GM23338 (cell line): ENCODE measurements at regions not wholly inside any gene's neighbourhood (a gene's known extent, or its start where the extent isn't known, plus 50 kb on each side); places are given as distances from the start of the nearest gene placed in this dataset.

ENCODE experiments used
- ATAC-seq: fragments of 200-7000 bp; cut with Tn5 transposase; 3 replicates; pipeline ENCODE4 v1.9.1; 2020
- DNase-seq: peaks from one replicate; pipeline ENCODE4 v3.0.0-alpha.2; 2015; ENCODE audit warnings: low spot score
- H2AFZ ChIP-seq: fragments of 200-600 bp; sonication (generic); 2 replicates; pipeline ENCODE4 v1.8.0; 2016; ENCODE audit warnings: antibody characterized with exemption, mild to moderate bottlenecking, moderate library complexity
- H3F3A ChIP-seq: fragments of 200-600 bp; sonication (generic); replicated peaks from 2 replicates; pipeline ENCODE4 v1.8.0; 2017; ENCODE audit warnings: antibody characterized with exemption, mixed run types, low read depth
- H3K27ac ChIP-seq: fragments of 200-600 bp; sonication (generic); 2 replicates; pipeline ENCODE4 v1.6.1; 2016; ENCODE audit warnings: low read depth
- H3K27me3 ChIP-seq: fragments of 200-600 bp; sonication (generic); 2 replicates; pipeline ENCODE4 v1.8.0; 2016; ENCODE audit warnings: mild to moderate bottlenecking, mixed run types, moderate library complexity; ENCODE audit not compliant: insufficient read depth
- H3K36me3 ChIP-seq: fragments of 200-600 bp; sonication (generic); 2 replicates; pipeline ENCODE4 v1.8.0; 2016; ENCODE audit warnings: mild to moderate bottlenecking; ENCODE audit not compliant: insufficient read depth
- H3K4me1 ChIP-seq: fragments of 200-600 bp; sonication (generic); 2 replicates; pipeline ENCODE4 v1.8.0; 2016; ENCODE audit warnings: mild to moderate bottlenecking, moderate library complexity; ENCODE audit not compliant: insufficient read depth
- H3K4me2 ChIP-seq: fragments of 200-600 bp; sonication (generic); 2 replicates; pipeline ENCODE4 v1.7.1; 2017; ENCODE audit warnings: mixed run types
- H3K4me3 ChIP-seq: fragments of 200-600 bp; sonication (generic); 2 replicates; pipeline ENCODE4 v1.6.1; 2016; ENCODE audit warnings: mixed run types
- H3K79me2 ChIP-seq: fragments of 200-600 bp; sonication (generic); replicated peaks from 2 replicates; pipeline ENCODE4 v1.8.0; 2017; ENCODE audit warnings: mild to moderate bottlenecking; ENCODE audit not compliant: insufficient read depth
- H3K9me2 ChIP-seq: fragments of 200-600 bp; sonication (generic); 2 replicates; pipeline ENCODE4 v1.8.0; 2017; ENCODE audit not compliant: insufficient read depth
- H4K20me1 ChIP-seq: fragments of 200-600 bp; sonication (generic); replicated peaks from 2 replicates; pipeline ENCODE4 v1.8.0; 2017; ENCODE audit warnings: mild to moderate bottlenecking; ENCODE audit not compliant: insufficient read depth
- H3K27ac Mint-ChIP-seq: 2 replicates; pipeline ENCODE4 v1.8.0; 2020; ENCODE audit warnings: inconsistent platforms, mild to moderate bottlenecking, moderate library complexity, mixed read lengths
- H3K27me3 Mint-ChIP-seq: 3 replicates; pipeline ENCODE4 v1.8.0; 2022; ENCODE audit warnings: low read depth, mild to moderate bottlenecking, moderate library complexity, mixed read lengths, inconsistent platforms; ENCODE audit not compliant: insufficient read depth, poor library complexity
- H3K36me3 Mint-ChIP-seq: 3 replicates; pipeline ENCODE4 v1.8.0; 2021; ENCODE audit warnings: low read depth, mild to moderate bottlenecking, inconsistent platforms, moderate library complexity, mixed read lengths
- H3K4me1 Mint-ChIP-seq: 3 replicates; pipeline ENCODE4 v1.8.0; 2020; ENCODE audit warnings: mild to moderate bottlenecking, inconsistent platforms, mixed read lengths
- H3K4me3 Mint-ChIP-seq: 3 replicates; pipeline ENCODE4 v1.8.0; 2021; ENCODE audit warnings: moderate library complexity, mild to moderate bottlenecking, inconsistent platforms, mixed read lengths
- H3K9me3 Mint-ChIP-seq: 3 replicates; pipeline ENCODE4 v1.8.0; 2020; ENCODE audit warnings: moderate library complexity, mild to moderate bottlenecking, inconsistent platforms, mixed read lengths
- ETS1 ChIP-seq: IDR thresholded peaks from 2 replicates; pipeline ENCODE4 v1.6.1; 2016; ENCODE audit warnings: antibody characterized with exemption
- EZH2 ChIP-seq: fragments of 200-600 bp; sonication (generic); IDR thresholded peaks from one replicate; pipeline ENCODE4 v1.8.0; 2017; ENCODE audit warnings: antibody characterized with exemption, mild to moderate bottlenecking, low read depth; ENCODE audit not compliant: unreplicated experiment
- EZH2phosphoT487 ChIP-seq: fragments of 200-600 bp; sonication (generic); IDR thresholded peaks from one replicate; pipeline ENCODE4 v1.8.1; 2018; ENCODE audit warnings: antibody characterized with exemption; ENCODE audit not compliant: unreplicated experiment
- JUNB ChIP-seq: IDR thresholded peaks from one replicate; pipeline ENCODE4 v1.6.1; 2016; ENCODE audit warnings: antibody characterized with exemption; ENCODE audit not compliant: unreplicated experiment
- POLR2AphosphoS5 ChIP-seq: IDR thresholded peaks from 2 replicates; pipeline ENCODE4 v1.6.1; 2016; ENCODE audit warnings: antibody characterized with exemption, low read depth
- STAT1 ChIP-seq: IDR thresholded peaks from one replicate; pipeline ENCODE4 v1.6.1; 2016; ENCODE audit warnings: antibody characterized with exemption; ENCODE audit not compliant: unreplicated experiment
- ZNF114 ChIP-seq: fragments of 250-450 bp; sonication (Bioruptor Pico); IDR thresholded peaks from 2 replicates; pipeline ENCODE4 v1.5.0; 2020; ENCODE audit warnings: mild to moderate bottlenecking, moderate library complexity
- ZNF331 ChIP-seq: fragments of 250-450 bp; sonication (Bioruptor Pico); IDR thresholded peaks from 2 replicates; pipeline ENCODE4 v1.5.0; 2020; ENCODE audit warnings: low read depth, mild to moderate bottlenecking, moderate library complexity
- TF ChIP-seq, protein P1 (sequence below): fragments of 250-450 bp; sonication (Bioruptor Pico); IDR thresholded peaks from 2 replicates; pipeline ENCODE4 v1.5.0; 2020; ENCODE audit warnings: mild to moderate bottlenecking, moderate library complexity
- TF ChIP-seq, protein P2 (sequence below): IDR thresholded peaks from one replicate; pipeline ENCODE4 v1.6.1; 2018; ENCODE audit warnings: antibody characterized with exemption; ENCODE audit not compliant: unreplicated experiment
- TF ChIP-seq, protein P3 (sequence below), 2 experiments: fragments of 200-600 bp in 1 of 2; sonication (generic) in 1 of 2; conservative IDR thresholded peaks; 2 replicates each; pipeline versions ENCODE4 v1.5.1 to v1.6.1; 2016 to 2017; ENCODE audit warnings: antibody characterized with exemption in 2 of 2, low read depth in 2 of 2, mild to moderate bottlenecking in 2 of 2, moderate library complexity in 1 of 2

DNA sequence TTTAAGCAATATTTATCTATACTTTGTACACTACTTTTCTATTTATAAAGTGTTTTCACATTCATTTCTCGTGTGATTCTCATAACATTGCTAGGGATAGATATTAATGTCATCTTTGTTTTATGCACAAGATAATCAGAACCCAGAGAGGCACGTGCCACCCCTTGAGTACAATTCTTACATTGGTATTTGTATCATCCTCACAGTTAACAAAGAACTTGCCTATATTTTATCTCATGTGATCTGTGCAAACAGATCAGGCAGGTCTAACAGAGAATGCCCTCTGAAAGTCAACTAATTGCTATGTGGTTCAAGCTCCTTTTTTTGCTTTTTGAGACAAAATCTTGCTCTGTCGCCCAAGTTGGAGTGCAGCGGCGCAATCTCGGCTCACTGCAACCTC, 604.5 kb downstream of the LMO4 start:
- H3K4me3 Mint-ChIP-seq, result no peak overlapping the region
- TF ChIP-seq ETS1 (no peak), ZNF114 (CRISPR knock-in tag) (no peak), STAT1 (no peak), EZH2phosphoT487 (no peak), JUNB (no peak), EZH2 (no peak), POLR2AphosphoS5 (no peak), ZNF331 (CRISPR knock-in tag) (no peak)
- TF ChIP-seq, protein P1, sequence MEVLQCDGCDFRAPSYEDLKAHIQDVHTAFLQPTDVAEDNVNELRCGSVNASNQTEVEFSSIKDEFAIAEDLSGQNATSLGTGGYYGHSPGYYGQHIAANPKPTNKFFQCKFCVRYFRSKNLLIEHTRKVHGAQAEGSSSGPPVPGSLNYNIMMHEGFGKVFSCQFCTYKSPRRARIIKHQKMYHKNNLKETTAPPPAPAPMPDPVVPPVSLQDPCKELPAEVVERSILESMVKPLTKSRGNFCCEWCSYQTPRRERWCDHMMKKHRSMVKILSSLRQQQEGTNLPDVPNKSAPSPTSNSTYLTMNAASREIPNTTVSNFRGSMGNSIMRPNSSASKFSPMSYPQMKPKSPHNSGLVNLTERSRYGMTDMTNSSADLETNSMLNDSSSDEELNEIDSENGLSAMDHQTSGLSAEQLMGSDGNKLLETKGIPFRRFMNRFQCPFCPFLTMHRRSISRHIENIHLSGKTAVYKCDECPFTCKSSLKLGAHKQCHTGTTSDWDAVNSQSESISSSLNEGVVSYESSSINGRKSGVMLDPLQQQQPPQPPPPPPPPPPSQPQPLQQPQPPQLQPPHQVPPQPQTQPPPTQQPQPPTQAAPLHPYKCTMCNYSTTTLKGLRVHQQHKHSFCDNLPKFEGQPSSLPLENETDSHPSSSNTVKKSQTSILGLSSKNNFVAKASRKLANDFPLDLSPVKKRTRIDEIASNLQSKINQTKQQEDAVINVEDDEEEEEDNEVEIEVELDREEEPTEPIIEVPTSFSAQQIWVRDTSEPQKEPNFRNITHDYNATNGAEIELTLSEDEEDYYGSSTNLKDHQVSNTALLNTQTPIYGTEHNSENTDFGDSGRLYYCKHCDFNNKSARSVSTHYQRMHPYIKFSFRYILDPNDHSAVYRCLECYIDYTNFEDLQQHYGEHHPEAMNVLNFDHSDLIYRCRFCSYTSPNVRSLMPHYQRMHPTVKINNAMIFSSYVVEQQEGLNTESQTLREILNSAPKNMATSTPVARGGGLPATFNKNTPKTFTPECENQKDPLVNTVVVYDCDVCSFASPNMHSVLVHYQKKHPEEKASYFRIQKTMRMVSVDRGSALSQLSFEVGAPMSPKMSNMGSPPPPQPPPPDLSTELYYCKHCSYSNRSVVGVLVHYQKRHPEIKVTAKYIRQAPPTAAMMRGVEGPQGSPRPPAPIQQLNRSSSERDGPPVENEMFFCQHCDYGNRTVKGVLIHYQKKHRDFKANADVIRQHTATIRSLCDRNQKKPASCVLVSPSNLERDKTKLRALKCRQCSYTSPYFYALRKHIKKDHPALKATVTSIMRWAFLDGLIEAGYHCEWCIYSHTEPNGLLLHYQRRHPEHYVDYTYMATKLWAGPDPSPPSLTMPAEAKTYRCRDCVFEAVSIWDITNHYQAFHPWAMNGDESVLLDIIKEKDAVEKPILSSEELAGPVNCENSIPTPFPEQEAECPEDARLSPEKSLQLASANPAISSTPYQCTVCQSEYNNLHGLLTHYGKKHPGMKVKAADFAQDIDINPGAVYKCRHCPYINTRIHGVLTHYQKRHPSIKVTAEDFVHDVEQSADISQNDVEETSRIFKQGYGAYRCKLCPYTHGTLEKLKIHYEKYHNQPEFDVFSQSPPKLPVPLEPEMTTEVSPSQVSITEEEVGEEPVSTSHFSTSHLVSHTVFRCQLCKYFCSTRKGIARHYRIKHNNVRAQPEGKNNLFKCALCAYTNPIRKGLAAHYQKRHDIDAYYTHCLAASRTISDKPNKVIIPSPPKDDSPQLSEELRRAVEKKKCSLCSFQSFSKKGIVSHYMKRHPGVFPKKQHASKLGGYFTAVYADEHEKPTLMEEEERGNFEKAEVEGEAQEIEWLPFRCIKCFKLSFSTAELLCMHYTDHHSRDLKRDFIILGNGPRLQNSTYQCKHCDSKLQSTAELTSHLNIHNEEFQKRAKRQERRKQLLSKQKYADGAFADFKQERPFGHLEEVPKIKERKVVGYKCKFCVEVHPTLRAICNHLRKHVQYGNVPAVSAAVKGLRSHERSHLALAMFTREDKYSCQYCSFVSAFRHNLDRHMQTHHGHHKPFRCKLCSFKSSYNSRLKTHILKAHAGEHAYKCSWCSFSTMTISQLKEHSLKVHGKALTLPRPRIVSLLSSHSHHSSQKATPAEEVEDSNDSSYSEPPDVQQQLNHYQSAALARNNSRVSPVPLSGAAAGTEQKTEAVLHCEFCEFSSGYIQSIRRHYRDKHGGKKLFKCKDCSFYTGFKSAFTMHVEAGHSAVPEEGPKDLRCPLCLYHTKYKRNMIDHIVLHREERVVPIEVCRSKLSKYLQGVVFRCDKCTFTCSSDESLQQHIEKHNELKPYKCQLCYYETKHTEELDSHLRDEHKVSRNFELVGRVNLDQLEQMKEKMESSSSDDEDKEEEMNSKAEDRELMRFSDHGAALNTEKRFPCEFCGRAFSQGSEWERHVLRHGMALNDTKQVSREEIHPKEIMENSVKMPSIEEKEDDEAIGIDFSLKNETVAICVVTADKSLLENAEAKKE (CRISPR knock-in tag), result no peak
- TF ChIP-seq, protein P2, sequence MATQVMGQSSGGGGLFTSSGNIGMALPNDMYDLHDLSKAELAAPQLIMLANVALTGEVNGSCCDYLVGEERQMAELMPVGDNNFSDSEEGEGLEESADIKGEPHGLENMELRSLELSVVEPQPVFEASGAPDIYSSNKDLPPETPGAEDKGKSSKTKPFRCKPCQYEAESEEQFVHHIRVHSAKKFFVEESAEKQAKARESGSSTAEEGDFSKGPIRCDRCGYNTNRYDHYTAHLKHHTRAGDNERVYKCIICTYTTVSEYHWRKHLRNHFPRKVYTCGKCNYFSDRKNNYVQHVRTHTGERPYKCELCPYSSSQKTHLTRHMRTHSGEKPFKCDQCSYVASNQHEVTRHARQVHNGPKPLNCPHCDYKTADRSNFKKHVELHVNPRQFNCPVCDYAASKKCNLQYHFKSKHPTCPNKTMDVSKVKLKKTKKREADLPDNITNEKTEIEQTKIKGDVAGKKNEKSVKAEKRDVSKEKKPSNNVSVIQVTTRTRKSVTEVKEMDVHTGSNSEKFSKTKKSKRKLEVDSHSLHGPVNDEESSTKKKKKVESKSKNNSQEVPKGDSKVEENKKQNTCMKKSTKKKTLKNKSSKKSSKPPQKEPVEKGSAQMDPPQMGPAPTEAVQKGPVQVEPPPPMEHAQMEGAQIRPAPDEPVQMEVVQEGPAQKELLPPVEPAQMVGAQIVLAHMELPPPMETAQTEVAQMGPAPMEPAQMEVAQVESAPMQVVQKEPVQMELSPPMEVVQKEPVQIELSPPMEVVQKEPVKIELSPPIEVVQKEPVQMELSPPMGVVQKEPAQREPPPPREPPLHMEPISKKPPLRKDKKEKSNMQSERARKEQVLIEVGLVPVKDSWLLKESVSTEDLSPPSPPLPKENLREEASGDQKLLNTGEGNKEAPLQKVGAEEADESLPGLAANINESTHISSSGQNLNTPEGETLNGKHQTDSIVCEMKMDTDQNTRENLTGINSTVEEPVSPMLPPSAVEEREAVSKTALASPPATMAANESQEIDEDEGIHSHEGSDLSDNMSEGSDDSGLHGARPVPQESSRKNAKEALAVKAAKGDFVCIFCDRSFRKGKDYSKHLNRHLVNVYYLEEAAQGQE, result no peak
- TF ChIP-seq, protein P3, sequence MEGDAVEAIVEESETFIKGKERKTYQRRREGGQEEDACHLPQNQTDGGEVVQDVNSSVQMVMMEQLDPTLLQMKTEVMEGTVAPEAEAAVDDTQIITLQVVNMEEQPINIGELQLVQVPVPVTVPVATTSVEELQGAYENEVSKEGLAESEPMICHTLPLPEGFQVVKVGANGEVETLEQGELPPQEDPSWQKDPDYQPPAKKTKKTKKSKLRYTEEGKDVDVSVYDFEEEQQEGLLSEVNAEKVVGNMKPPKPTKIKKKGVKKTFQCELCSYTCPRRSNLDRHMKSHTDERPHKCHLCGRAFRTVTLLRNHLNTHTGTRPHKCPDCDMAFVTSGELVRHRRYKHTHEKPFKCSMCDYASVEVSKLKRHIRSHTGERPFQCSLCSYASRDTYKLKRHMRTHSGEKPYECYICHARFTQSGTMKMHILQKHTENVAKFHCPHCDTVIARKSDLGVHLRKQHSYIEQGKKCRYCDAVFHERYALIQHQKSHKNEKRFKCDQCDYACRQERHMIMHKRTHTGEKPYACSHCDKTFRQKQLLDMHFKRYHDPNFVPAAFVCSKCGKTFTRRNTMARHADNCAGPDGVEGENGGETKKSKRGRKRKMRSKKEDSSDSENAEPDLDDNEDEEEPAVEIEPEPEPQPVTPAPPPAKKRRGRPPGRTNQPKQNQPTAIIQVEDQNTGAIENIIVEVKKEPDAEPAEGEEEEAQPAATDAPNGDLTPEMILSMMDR (conservative IDR thresholded peaks at IDR 0.05; ENCODE audit: low read depth in 2 of 2), result no peak
- H3K4me2 ChIP-seq, result no peak overlapping the region
- no peak overlapping the region for H3K4me3 ChIP-seq
- H3K9me2 ChIP-seq, result peaks cover 6% of the 10 kb centered on the region; the same call in 1 of the 2 replicates
- DNase-seq (no peak), ATAC-seq (no peak)
- H3K4me1 Mint-ChIP-seq, result no peaks in the 10 kb centered on the region
- H3K27me3 Mint-ChIP-seq, result no peaks in the 10 kb centered on the region
- no peaks in the 10 kb centered on the region for H3K4me1 ChIP-seq
- H3K36me3 Mint-ChIP-seq, result peaks cover 15% of the 10 kb centered on the region
- no peaks in the 10 kb centered on the region for H4K20me1 ChIP-seq
- no peak overlapping the region for H2AFZ ChIP-seq
- H3K27me3 ChIP-seq, result no peaks in the 10 kb centered on the region
- no peaks in the 10 kb centered on the region for H3F3A ChIP-seq
- 0 out of 2 replicates have a peak, but pooled peaks cover 4% of the 10 kb centered on the region for H3K36me3 ChIP-seq
- no peak overlapping the region for H3K27ac Mint-ChIP-seq
- H3K27ac ChIP-seq, result no peak overlapping the region
- H3K9me3 Mint-ChIP-seq, result peaks cover 18% of the 10 kb centered on the region
- H3K79me2 ChIP-seq, result no peaks in the 10 kb centered on the region
